ENCODE measurements at regions not wholly inside any gene's neighbourhood (a gene's known extent, or its start where the extent isn't known, plus 50 kb on each side); places are given as distances from the start of the nearest gene placed in this dataset.

- TF ChIP-seq CTBP1 (IDR thresholded peaks at IDR 0.05; ENCODE audit: borderline replicate concordance) (no peak), ZNF239 (CRISPR knock-in tag; IDR thresholded peaks at IDR 0.05) (no peak), ZNF280B (CRISPR knock-in tag; IDR thresholded peaks at IDR 0.05) (no peak), ZNF143 (CRISPR knock-in tag; IDR thresholded peaks at IDR 0.05) (no peak), ZNF644 (tag; IDR thresholded peaks at IDR 0.05; ENCODE audit: low read depth) (0 out of 2 replicates have a peak, but pooled peaks have one; percentile 43), ZNF511 (CRISPR knock-in tag; IDR thresholded peaks at IDR 0.05) (no peak), RREB1 (CRISPR knock-in tag; IDR thresholded peaks at IDR 0.05) (no peak), KLF10 (CRISPR knock-in tag; IDR thresholded peaks at IDR 0.05) (no peak), NCOR1 (IDR thresholded peaks at IDR 0.05) (peak; percentile 69), PHB (CRISPR knock-in tag; IDR thresholded peaks at IDR 0.05) (no peak), MAZ (CRISPR knock-in tag; conservative IDR thresholded peaks at IDR 0.05 in 1 of 2, IDR thresholded peaks at IDR 0.05 in 1 of 2) (no peak), NCOA1 (IDR thresholded peaks at IDR 0.05; ENCODE audit: low read depth) (no peak), BRF2 (IDR thresholded peaks at IDR 0.05; ENCODE audit: borderline replicate concordance, insufficient read depth, insufficient read length) (no peak), ADNP (tag; IDR thresholded peaks at IDR 0.05) (0 out of 2 replicates have a peak, but pooled peaks have one; percentile 32), DIDO1 (tag; IDR thresholded peaks at IDR 0.05; ENCODE audit: low read depth) (no peak), MYC (IDR thresholded peaks at IDR 0.05; ENCODE audit: low read depth, low read length) (no peak), MYC (CRISPR knock-in tag; IDR thresholded peaks at IDR 0.05; ENCODE audit: borderline replicate concordance, low read depth) (no peak)
These were observed 110.9 kb upstream of the TSPAN8 start (continued) for GRCh38 chr12:71268598-71269280.
